Renal cortical epithelial cell (primary cell): ENCODE measurements at regions not wholly inside any gene's neighbourhood (a gene's known extent, or its start where the extent isn't known, plus 50 kb on each side); places are given as distances from the start of the nearest gene placed in this dataset.

ENCODE experiments used
- DNase-seq: peaks from one replicate; pipeline ENCODE4 v3.0.0-alpha.2; 2011; ENCODE audit warnings: low read depth

GRCh38 chr5:32504329-32504988, 59.9 kb upstream of the ZFR start:
- DNase-seq = no peak

GRCh38 chr5:32503261-32503660, 58.7 kb upstream of the ZFR start:
- DNase-seq = no peak

GRCh38 chr5:32501071-32502002, 56.8 kb upstream of the ZFR start:
- no peak for DNase-seq

- no peak for DNase-seq
Observed at GRCh38 chr5:32500181-32500580, 55.6 kb upstream of the ZFR start.

- DNase-seq = no peak
Observed at GRCh38 chr5:32499261-32499660, 54.7 kb upstream of the ZFR start.

GRCh38 chr5:32498484-32498883, 53.9 kb upstream of the ZFR start:
- DNase-seq = no peak

GRCh38 chr5:32496104-32496503, 51.6 kb upstream of the ZFR start:
- DNase-seq = no peak

GRCh38 chr5:32494827-32495226, 50.3 kb upstream of the ZFR start:
- no peak for DNase-seq
